ENCODE measurements at regions not wholly inside any gene's neighbourhood (a gene's known extent, or its start where the extent isn't known, plus 50 kb on each side); places are given as distances from the start of the nearest gene placed in this dataset.

- TF ChIP-seq ZMIZ1 (IDR thresholded peaks at IDR 0.05; ENCODE audit: low read depth in 2 of 2, low read length in 2 of 2), result no peak
- no peak for TF ChIP-seq ZNF518B (CRISPR knock-in tag; IDR thresholded peaks at IDR 0.05)
- TF ChIP-seq ETS2 (tag; IDR thresholded peaks at IDR 0.05; ENCODE audit: borderline replicate concordance, poor library complexity, severe bottlenecking), result no peak
Measured at GRCh38 chr13:109867766-109868165, 81.4 kb upstream of the IRS2 start (continued).

GRCh38 chr13:109862627-109863026 lies 76.2 kb upstream of the IRS2 start:
- Histone ChIP-seq H3K4me3 (no peak overlapping the region), H3K4me2 (ENCODE audit: insufficient read depth, low read length) (no peak overlapping the region), H3K9me1 (ENCODE audit: control insufficient read depth, insufficient read depth, low read length) (no peaks in the 10 kb centered on the region), H4K20me1 (replicated peaks; ENCODE audit: control insufficient read depth, insufficient read depth, low read length) (no peaks in the 10 kb centered on the region), H3K4me1 (replicated peaks in 1 of 2; ENCODE audit: control insufficient read depth in 2 of 2, insufficient read depth in 2 of 2, low read length in 2 of 2) (no peaks in the 10 kb centered on the region), H3K27me3 (ENCODE audit: control insufficient read depth in 2 of 2, insufficient read depth in 2 of 2, low read length in 2 of 2) (peaks cover 0 to 7% of the 10 kb centered on the region in 2 experiments; a peak in 2 of 5 replicates), H3K79me2 (ENCODE audit: control insufficient read depth, insufficient read depth, low read length) (no peaks in the 10 kb centered on the region), H3K9me3 (replicated peaks; ENCODE audit: control insufficient read depth, insufficient read depth, low read depth, low read length) (no peaks in the 10 kb centered on the region), H3K36me3 (ENCODE audit: control insufficient read depth, insufficient read depth, low read length) (no peaks in the 10 kb centered on the region), H3K9ac (ENCODE audit: insufficient read depth in 1 of 2, low read depth in 2 of 2, low read length in 2 of 2) (no peak overlapping the region), H2AFZ (ENCODE audit: low read depth, low read length) (no peak overlapping the region), H3K27ac (ENCODE audit: extremely low read depth, low read depth, low read length) (no peak overlapping the region)
- FAIRE-seq, result no peak
- DNase-seq (ENCODE audit: extremely low read depth in 1 of 4, low spot score in 3 of 4), result no peak
- intact Hi-C loops (cut with micrococcal nuclease), result no loop called here
- in situ Hi-C loops (cut with MboI), result no loop called here
- ChIA-PET CTCF (ENCODE audit: low intra/inter-chr PET ratio) (no interaction called here), POLR2A (no interaction called here)
- 0% methylated on average over 2 of the region's 2 CpGs for WGBS (ENCODE audit: insufficient coverage, low coverage, missing lambda C conversion rate)
- ATAC-seq, result no peak
- TF ChIP-seq ZNF512 (tag; IDR thresholded peaks at IDR 0.05) (no peak), HCFC1 (IDR thresholded peaks at IDR 0.05; ENCODE audit: low read depth, low read length) (no peak), E2F6 (IDR thresholded peaks at IDR 0.05; ENCODE audit: borderline replicate concordance in 1 of 2, extremely low read depth in 1 of 2, insufficient read depth in 1 of 2, insufficient read length in 1 of 2, low read depth in 1 of 2, low read length in 1 of 2, poor library complexity in 1 of 2, severe bottlenecking in 1 of 2) (no peak)
- BruUV-seq (replicated peaks), result no TSS peak
